ENCODE measurements at regions not wholly inside any gene's neighbourhood (a gene's known extent, or its start where the extent isn't known, plus 50 kb on each side); places are given as distances from the start of the nearest gene placed in this dataset.

DNA sequence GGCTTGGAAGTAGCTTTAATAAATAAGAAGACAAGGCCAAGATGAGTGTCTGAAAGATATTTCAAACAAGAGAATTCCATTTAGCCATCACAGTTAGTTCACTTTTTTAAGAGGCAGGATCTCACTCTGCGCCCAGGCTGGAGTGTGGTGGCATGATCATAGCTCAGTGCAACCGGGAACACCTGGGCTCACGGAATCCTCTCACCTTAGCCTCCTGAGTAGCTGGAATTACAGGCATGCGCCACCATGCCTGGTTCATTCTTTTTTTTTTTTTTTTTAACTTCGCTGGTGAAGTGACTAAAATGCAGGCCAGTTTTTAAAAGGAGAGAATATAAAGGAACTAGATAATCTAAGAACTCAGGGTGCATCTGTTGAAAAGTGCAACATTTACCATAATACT is 200.3 kb downstream of the KCTD12 start:
- H3K27ac ChIP-seq, result no peak overlapping the region
- no peaks in the 10 kb centered on the region for H3K27me3 ChIP-seq
- intact Hi-C loops (cut with DNase I), result no loop called here
- peaks cover 8% of the 10 kb centered on the region for H3K4me1 ChIP-seq
- no peaks in the 10 kb centered on the region for H3K36me3 ChIP-seq (replicated peaks in 1 of 2; ENCODE audit: insufficient read depth in 1 of 2, low read depth in 2 of 2)
- 89% methylated on average over 5 of the region's 5 CpGs for WGBS, 2 donors
- H3K4me3 ChIP-seq, result no peak overlapping the region
- DNase-seq (no peak), ATAC-seq (no peak)
- TF ChIP-seq, protein P1, sequence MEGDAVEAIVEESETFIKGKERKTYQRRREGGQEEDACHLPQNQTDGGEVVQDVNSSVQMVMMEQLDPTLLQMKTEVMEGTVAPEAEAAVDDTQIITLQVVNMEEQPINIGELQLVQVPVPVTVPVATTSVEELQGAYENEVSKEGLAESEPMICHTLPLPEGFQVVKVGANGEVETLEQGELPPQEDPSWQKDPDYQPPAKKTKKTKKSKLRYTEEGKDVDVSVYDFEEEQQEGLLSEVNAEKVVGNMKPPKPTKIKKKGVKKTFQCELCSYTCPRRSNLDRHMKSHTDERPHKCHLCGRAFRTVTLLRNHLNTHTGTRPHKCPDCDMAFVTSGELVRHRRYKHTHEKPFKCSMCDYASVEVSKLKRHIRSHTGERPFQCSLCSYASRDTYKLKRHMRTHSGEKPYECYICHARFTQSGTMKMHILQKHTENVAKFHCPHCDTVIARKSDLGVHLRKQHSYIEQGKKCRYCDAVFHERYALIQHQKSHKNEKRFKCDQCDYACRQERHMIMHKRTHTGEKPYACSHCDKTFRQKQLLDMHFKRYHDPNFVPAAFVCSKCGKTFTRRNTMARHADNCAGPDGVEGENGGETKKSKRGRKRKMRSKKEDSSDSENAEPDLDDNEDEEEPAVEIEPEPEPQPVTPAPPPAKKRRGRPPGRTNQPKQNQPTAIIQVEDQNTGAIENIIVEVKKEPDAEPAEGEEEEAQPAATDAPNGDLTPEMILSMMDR (IDR thresholded peaks at IDR 0.05), result no peak
- no peak for TF ChIP-seq POLR2A (IDR thresholded peaks at IDR 0.05)
- no peaks in the 10 kb centered on the region for H3K9me3 ChIP-seq

DNA sequence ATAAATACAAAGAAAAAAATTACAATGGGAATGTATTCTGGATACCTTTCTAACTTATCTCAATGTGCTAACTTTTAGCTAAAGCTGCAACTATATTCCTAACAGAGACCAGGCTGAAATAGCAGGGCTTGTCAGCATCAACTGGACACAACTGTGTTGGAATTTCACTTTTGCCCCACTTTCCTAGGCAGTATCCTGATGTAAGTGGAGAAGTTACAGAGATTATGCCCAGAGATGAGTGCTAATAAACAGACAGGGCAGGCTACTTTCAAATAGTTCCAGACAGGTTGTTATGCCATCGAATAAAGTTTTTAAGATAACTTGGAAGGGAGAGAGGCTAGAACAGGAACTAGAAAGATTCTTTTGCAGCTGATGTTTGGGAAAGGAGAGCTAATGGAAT is 201.9 kb downstream of the KCTD12 start:
- Histone ChIP-seq H3K4me3 (no peak overlapping the region), H3K36me3 (replicated peaks in 1 of 2; ENCODE audit: insufficient read depth in 1 of 2, low read depth in 2 of 2) (no peaks in the 10 kb centered on the region), H3K27ac (no peak overlapping the region), H3K4me1 (peaks cover 8% of the 10 kb centered on the region), H3K9me3 (no peaks in the 10 kb centered on the region), H3K27me3 (no peaks in the 10 kb centered on the region)
- ATAC-seq, result no peak
- no peak for TF ChIP-seq POLR2A (IDR thresholded peaks at IDR 0.05)
- TF ChIP-seq, protein P1 (IDR thresholded peaks at IDR 0.05), result no peak
- intact Hi-C loops (cut with DNase I), result no loop called here
- no peak for DNase-seq
- 57 to 67% methylated on average over 1 of the region's 1 CpG for WGBS, 2 donors

DNA sequence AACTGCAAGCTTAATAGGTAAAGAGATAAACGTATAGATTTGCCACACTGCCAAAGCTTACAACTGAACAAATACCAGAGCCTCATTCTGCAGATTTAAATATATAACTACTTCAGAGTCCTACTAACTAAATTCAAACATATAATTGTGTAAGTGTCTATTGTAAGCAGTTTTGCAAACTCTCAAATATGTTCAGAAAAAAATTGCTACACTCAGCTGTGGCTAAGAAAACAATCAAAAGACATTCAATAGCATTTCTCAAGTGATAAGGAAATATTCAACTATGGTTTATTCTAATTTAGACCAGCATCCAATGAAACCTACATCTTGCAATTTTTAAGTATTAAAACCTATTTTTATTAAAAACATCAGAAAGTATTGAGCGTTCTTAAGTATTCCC is 202.4 kb downstream of the KCTD12 start:
- H3K4me1 ChIP-seq, result peaks cover 8% of the 10 kb centered on the region
- H3K27ac ChIP-seq, result no peak overlapping the region
- no peak for ATAC-seq
- H3K9me3 ChIP-seq, result no peaks in the 10 kb centered on the region
- 57 to 59% methylated on average over 2 of the region's 2 CpGs for WGBS, 2 donors
- intact Hi-C loops (cut with DNase I), result no loop called here
- H3K27me3 ChIP-seq, result no peaks in the 10 kb centered on the region
- no peak overlapping the region for H3K4me3 ChIP-seq
- no peaks in the 10 kb centered on the region for H3K36me3 ChIP-seq (replicated peaks in 1 of 2; ENCODE audit: insufficient read depth in 1 of 2, low read depth in 2 of 2)
- TF ChIP-seq POLR2A (IDR thresholded peaks at IDR 0.05), result no peak
- TF ChIP-seq, protein P1 (IDR thresholded peaks at IDR 0.05), result no peak
- DNase-seq, result no peak

DNA sequence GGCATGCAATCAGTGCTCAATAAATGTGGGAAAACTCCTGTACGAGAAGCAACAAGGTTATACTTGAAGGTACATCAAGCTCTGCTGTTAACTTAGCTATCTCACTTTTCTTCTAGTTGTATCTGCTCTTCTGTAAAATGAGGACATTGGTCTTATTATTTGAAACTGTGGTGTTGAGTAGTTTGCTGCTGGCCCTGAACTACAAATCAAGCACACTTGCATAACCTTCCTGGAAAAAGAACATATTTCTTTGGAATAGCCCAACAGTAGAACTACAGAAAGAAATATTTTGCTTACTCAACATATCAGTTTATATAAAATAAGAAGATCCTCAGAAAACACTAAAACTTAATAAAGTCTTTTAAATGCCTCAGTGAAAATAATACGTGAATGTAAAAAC is 203.0 kb downstream of the KCTD12 start:
- DNase-seq, result no peak
- ATAC-seq, result no peak
- Histone ChIP-seq H3K4me3 (no peak overlapping the region), H3K36me3 (replicated peaks in 1 of 2; ENCODE audit: insufficient read depth in 1 of 2, low read depth in 2 of 2) (no peaks in the 10 kb centered on the region), H3K9me3 (no peaks in the 10 kb centered on the region), H3K27ac (no peak overlapping the region), H3K27me3 (no peaks in the 10 kb centered on the region), H3K4me1 (peaks cover 7% of the 10 kb centered on the region)
- intact Hi-C loops (cut with DNase I), result no loop called here
- TF ChIP-seq, protein P1 (IDR thresholded peaks at IDR 0.05), result no peak
- no peak for TF ChIP-seq POLR2A (IDR thresholded peaks at IDR 0.05)
- 77 to 82% methylated on average over 2 of the region's 2 CpGs for WGBS, 2 donors

DNA sequence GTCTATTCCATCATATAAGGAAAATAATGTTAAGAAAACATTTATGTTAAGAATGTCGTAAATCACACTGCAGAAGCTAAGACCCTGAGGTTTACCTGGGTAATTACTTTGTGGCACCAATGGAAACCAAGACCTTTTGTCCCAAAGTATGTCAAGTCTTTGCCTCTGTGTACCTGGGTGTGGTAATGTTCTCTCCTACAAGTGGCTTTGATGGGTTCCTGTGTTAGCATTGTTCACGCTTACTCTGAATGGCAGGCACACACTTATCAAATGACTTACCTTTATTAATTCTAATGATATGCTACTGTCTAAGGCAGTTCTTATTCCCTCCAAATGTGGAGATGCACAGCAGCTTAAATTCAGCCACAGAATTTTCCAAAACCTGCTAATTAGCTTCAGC is 206.1 kb downstream of the KCTD12 start:
- Histone ChIP-seq H3K27ac (no peak overlapping the region), H3K9me3 (no peaks in the 10 kb centered on the region), H3K36me3 (replicated peaks in 1 of 2; ENCODE audit: insufficient read depth in 1 of 2, low read depth in 2 of 2) (no peaks in the 10 kb centered on the region), H3K27me3 (no peaks in the 10 kb centered on the region), H3K4me1 (no peaks in the 10 kb centered on the region), H3K4me3 (no peak overlapping the region)
- DNase-seq (no peak), ATAC-seq (no peak)
- 47 to 72% methylated on average over 2 of the region's 2 CpGs for WGBS, 2 donors
- intact Hi-C loops (cut with DNase I), result no loop called here
- TF ChIP-seq, protein P1 (IDR thresholded peaks at IDR 0.05), result no peak
- TF ChIP-seq POLR2A (IDR thresholded peaks at IDR 0.05), result no peak

Data from body of pancreas (tissue), 4 donors.